ENCODE measurements at regions not wholly inside any gene's neighbourhood (a gene's known extent, or its start where the extent isn't known, plus 50 kb on each side); places are given as distances from the start of the nearest gene placed in this dataset.

DNA sequence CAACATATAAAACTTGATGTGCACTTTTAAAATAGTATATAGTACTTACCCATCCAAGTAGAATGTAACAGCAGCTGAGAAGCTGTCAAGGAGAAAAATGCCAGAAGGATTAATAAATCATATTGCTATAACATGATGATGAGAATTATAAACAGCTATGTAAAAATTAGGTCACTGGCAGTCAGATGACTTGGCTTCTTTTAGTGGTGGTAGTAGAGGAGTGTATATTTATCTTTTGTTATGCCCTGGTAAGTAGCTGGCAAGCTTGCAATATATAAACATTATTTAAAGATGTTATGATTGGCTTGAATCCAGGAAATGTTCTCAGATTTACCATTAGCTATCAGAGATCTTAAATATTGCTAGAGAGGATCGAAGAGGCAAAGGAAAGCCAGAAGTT lies 471.0 kb upstream of the MGAT4C start:
- TF ChIP-seq POLR2A (IDR thresholded peaks at IDR 0.05; ENCODE audit: low read depth, low read length) (no peak), TAF1 (IDR thresholded peaks at IDR 0.05; ENCODE audit: low read depth, low read length) (no peak), POLR2AphosphoS5 (IDR thresholded peaks at IDR 0.05; ENCODE audit: low read depth, low read length) (no peak), SPI1 (IDR thresholded peaks at IDR 0.05; ENCODE audit: low read depth, low read length) (no peak), POU2F2 (IDR thresholded peaks at IDR 0.05; ENCODE audit: low read depth, low read length) (no peak)

Measured in GM12891 (cell line).